Left forelimb (tissue), 1 donor: ENCODE measurements at regions not wholly inside any gene's neighbourhood (a gene's known extent, or its start where the extent isn't known, plus 50 kb on each side); places are given as distances from the start of the nearest gene placed in this dataset.
"Not testable (repeated sequence)": the region's sequence is repeated elsewhere in the genome, so short reads cannot be mapped to it uniquely, and the experiment has no call there.

Experiments
- DNase-seq: peaks from one replicate; pipeline ENCODE4 v3.0.0-alpha.2; 2018; ENCODE audit warnings: low spot score

DNA sequence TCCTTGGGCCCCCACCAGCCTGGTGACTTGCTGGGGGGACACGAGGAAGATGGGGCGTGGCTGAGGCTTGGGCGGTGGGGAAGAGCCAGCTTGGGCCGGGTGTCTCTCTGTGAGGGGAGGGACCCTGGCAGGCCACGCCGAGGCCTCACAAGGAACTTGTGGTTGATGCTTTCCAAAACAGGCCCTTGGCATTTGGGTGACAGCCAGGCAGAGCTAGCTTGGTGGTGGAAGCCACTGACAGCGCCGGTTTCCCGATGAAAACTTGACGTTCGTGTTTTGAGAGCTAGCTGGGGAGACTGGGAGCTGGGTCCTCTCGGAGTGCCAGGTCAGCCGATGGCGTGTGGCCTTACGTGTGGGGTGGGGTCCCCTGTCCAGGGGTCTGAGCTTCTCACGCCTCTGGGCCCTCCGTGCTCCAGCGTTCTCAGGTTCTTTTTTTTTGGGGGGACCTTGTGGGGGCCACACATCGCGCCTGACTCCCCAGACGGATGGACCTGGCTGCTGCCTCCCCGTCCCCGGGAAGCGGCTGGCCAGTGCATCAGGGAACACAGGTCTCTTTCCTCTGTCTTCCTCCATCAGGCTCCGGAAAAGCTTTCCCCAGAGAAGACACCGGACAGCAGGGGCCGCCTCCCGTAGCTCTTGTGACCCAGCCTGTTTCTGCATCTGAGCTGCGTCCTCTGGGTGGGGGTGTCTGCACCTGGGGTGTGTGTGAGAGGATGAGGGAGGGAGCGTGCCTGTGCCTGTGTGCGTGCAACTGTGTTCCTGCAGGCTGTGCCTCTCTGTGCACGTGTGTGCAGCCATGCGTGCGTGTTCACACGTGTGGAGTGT is 129.3 kb upstream of the LPCAT1 start:
- DNase-seq: peak; percentile 63

DNA sequence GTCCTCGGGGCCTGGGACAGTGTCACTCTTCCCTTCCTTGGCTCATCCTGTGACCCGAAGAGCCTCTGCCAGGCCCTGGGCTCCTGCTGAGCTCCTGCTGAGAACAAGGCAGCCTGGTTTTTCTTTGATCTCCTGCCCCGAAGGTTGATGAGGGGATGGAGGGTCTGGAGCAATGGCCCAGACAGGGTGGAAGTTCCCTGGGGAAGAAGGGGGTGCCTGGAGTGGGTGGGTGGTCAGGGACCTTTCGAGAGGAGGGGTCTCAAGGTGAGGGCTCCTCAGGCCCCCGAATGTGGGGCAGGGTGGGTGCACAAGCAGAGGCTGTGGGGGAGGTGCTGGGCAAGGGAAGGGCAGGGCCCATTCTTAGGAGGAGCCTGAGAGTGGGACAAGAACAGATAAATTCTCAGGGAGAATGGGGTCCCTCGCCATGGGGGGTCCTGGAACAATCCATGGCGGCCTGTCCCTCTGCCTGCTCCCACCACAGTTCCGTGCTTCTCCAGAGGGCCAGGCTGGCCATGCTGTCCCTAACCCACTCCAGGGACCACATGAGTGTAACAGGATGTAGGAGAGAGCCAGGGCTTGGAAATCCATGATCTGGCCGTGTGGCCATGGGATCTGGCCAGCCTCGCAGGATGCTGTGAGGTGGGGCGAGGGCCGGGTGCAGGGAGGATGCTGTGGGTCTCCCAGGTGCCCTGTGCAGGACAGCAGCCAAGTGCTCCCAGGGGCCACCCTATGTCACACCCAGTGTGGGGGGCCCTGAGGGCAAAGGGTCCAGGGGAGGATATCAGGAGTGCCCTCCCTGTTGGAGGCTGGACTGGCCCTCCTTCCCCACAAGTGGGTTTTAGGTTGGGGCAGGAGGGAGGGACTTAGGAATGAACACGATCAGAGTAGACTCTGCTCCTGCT is 128.5 kb upstream of the LPCAT1 start:
- DNase-seq: no peak

DNA sequence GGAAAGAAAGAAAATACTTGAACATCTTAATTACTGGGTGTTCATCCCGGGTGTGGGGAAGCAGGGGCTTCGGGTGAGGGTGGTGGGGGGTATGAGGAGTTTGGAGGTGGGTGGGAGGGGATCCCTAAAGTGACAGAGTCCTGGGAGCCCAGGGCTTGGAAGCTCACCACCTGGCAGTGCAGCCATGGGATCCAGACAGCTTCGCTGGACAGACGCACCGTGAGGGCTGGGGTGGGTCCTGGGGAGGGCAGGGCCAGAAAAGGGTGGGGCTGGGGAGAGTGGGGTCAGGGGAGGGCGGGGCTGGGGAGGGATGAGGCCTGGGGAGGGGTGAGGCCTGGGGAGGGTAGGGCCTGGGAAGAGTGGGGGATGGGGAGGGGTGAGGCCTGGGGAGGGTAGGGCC is 127.5 kb upstream of the LPCAT1 start:
- DNase-seq: no peak

DNA sequence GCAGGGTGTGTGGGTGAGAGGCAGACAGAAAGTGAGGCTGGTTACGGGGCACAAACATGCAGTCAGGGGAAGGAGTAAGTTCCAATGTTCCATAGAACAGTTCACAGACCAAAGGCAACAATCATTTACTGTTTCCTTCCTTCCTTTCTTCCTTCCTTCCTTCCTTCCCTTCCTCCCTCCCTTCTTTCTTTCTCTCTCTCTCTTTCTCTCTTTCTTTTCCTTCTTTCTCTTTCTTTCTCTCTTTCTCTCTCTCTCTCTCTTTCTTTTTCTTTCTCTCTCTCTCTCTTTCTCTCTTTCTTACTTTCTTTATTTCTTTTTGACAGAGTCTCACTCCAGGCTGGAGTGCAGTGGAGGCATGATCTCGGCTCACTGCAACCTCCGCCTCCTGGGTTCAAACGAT is 125.8 kb upstream of the LPCAT1 start:
- DNase-seq: no peak

DNA sequence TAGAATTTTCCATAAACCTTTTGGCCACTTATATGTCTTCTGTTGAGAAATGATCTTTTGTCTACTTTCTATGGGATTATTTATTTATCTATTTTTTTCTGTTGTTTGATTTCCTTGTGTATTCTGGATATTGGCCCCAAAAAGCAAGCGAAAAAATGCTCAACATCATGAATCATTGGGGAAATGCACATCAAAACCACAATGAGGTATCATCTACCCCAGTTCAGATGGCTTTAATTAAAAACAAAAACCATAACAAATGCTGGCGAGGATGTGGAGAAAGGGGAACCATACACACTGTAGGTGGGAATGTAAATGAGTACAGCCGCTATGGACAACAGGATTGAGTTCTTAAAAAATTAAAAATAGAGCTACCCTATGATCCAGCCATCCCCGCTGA is 125.0 kb upstream of the LPCAT1 start:
- no peak for DNase-seq

DNA sequence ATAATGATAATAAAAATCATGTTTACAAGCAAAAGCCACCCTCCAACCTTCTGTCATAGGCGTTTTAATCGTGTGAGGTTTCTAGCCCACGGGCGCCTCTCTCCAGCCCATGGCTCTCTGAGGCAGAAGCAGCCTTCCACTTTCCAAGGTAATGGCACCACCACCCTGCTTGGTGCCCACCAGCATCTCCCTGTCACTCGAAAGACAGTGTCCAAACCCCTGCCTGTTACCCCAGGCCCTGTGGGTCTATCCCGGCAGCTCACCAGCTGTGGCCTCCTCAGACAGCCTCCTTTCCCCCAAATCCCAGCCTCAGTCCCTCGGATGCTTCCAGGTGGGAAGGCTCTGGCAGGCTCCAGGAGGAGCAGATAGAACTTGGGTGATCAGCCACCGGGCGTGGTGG is 123.8 kb upstream of the LPCAT1 start:
- DNase-seq: no peak

DNA sequence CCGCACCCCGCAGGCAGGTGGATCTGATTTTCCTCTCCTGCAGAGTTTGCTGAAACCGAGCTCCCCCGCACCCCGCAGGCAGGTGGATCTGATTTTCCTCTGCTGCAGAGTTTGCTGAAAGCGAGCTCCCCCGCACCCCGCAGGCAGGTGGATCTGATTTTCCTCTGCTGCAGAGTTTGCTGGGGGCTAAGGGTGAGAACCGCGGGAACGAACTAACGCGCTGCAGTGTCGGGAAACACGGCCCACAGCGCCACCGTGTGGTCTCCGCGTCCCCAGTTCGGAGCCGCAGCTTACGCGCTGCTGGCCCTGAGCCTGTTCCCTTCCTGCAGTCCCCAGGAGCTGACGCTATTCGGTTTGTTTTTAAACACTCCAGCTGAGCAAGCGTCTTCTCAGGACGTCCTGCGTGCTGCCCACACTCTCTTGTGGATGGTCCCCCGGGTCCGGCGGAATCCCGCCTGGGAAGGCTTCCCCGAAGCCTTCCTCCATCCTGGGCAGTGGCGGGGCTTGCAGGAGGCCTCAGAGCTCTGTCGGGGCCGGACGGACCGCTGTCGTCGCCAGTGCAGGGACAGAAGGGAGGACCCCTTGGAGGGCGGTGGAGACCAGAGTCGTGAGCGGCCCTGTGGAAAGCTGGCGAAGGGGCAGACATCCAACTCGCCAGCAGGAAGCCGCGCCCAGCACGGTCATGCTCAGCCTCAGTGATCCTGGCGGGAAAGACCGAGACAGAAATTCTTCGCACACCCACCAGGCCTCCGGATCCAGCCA is 121.2 kb upstream of the LPCAT1 start:
- DNase-seq: peak; percentile 90

DNA sequence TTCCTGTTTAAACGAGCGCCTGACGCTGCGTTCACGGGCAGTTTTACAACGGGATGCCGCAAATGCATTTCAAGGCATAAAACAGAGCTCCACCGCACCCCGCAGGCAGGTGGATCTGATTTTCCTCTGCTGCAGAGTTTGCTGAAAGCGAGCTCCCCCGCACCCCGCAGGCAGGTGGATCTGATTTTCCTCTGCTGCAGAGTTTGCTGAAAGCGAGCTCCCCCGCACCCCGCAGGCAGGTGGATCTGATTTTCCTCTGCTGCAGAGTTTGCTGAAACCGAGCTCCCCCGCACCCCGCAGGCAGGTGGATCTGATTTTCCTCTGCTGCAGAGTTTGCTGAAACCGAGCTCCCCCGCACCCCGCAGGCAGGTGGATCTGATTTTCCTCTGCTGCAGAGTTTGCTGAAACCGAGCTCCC is 120.6 kb upstream of the LPCAT1 start:
- not testable (repeated sequence) for DNase-seq

DNA sequence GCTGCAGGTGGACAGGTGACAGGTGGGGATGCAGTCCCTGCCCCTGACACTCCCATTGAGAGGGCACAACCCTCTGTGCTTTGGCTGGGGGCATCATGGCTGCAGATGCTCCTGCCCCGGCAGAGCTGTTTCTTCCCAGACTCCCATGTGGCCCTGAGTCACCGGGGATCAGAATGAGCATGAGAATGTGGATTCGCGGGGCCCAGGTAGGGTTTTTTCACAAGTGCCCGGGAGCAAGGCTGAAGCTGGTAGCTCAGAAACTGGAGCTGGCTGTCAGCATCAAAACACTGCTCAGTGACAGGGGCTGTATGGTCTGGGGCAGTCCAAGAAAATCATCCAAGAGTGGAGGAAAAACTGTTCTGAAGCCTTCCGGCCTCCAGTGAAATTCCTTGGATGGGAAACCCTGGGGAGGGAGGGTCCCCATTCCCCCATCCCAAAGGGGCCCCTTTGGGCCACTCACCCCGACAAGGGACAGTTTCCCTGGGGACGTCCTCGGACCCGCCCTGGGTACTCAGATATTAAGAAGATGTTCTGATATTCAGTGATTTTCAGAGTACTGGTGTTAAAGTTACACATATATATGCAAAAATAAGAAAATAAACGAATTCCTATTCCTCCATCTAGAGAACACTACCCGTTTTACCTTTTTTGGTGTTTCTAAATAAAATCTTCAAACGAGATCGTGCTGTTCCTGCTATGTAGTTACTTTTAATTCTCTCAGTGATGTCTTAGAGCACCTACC is 120.1 kb upstream of the LPCAT1 start:
- DNase-seq: no peak

DNA sequence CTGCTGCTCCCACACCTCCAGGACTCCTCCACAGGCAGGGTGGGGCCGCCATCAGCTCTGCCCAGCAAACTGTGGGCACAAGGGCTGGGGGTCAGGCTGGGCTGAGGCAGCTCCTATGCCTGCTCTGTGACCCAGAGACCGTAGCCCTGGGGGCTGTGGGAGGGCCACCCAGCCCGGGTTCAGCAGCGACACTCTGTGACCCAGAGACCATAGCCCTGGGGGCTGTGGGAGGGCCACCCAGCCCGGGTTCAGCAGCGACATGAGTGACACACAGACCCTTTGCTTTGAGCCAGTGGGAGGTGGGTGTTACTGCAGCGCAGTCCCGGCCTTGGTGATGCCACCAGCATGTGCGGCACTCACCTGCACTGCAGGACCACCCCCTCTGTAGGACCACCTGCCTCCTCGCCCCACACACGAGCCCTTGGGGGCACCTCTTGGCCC is 118.9 kb upstream of the LPCAT1 start:
- no peak for DNase-seq

DNA sequence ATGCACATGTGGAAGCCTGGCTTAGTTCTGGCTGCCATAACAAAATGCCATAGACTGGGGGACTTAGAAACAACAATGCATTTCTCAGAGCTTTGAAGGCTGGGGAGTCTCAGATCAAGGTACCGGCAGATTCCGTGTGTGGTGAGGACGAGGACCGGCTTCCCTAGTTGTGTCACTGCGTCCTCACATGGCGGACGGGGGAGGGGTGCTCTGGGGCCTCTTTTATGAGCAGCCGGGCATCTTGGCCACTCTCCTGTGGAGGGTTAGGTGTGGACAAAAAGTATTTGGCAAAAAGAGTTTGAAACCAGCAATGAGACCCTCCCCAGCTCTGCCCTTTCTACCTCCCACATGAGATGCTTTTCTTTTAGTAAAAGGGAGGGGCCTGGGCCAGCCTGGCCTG is 118.5 kb upstream of the LPCAT1 start:
- no peak for DNase-seq

DNA sequence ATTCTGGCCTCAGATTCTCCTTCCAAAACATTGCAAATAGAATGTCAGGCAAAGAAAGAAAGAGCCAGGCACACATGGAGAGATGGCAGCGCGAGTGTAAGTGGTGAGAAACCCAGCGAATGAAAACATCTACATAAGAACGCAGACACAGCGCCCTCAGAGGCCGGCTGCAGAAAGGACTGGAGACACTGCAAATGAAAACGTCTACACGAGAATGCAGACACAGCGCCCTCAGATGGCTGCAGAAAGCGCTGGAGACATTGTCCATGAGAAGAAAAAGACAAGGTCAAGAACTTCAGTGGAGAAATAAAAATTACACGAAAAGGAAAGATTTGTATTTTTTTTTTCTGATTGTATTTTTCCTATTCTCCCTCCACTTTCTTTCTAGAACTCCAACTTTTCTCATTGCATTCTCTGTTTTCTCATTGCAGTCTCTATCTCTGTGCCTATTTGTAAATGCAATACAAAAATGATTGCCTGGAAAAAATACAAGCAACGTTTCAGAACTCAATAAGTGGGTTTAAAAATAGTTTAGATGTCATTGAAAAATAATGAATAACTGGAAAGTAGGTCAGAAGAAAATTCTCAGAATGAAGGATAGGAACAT is 117.9 kb upstream of the LPCAT1 start:
- no peak for DNase-seq

DNA sequence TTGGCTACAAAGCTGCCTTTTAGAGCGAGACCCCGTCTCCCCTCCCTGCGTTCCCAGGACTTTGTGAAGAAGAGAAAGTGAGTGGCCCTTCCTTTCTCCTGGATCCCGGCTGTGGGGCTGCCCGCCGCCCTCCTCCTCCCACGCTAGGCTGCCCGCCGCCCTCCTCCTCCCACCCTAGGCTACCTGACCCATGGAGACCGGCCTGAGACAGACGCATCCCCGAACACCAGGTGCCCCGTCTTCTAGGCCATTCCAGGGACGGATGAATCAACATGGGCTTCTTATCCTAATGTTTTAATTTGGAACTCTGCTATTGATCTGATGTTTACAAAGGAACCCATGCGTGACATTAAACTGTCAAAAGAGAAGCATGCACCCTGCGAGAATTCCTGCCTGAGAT is 117.3 kb upstream of the LPCAT1 start:
- peak; percentile 41 for DNase-seq

DNA sequence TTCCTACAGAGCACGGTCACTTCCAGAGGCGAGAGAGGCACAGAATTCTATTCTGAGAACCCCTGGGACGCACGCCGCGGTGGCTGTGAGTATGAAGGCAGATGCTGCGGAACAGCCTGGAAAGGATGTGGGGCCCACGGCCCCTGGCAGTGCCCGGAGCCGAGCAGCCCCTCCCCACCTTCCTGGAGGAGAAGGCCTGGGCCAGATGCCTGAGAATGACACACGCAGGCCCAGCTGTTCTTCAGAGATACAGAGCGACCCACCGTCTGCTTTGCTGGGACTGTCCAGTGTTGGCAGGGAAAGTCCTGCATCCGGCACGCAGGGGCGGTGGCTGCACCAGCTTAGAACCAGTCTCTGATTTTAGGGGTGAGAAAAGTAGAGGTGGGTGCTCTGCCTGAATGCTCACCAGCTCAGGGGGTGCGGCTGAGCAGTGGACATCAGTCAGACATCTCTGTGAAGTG is 116.7 kb upstream of the LPCAT1 start:
- peak; percentile 65 for DNase-seq

DNA sequence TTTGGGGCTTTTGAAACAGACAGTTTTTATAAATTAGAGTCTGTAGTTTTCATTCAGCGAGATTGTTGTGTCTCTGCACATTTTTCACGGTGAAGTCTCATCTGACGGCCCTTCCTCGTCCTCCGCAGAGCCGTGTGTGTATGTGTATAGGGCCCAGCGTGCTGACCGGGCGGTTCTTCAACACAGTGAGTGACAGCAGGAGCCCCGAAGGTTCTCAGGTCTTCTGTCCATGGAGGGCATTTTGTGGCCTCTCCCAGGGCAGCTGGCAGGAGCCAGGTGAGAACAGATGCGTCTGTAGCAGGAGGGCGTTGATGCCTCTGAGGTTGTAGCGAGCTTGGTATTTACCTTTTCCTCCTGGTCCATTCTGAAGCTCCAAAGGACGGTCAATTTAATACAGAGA is 116.0 kb upstream of the LPCAT1 start:
- no peak for DNase-seq

DNA sequence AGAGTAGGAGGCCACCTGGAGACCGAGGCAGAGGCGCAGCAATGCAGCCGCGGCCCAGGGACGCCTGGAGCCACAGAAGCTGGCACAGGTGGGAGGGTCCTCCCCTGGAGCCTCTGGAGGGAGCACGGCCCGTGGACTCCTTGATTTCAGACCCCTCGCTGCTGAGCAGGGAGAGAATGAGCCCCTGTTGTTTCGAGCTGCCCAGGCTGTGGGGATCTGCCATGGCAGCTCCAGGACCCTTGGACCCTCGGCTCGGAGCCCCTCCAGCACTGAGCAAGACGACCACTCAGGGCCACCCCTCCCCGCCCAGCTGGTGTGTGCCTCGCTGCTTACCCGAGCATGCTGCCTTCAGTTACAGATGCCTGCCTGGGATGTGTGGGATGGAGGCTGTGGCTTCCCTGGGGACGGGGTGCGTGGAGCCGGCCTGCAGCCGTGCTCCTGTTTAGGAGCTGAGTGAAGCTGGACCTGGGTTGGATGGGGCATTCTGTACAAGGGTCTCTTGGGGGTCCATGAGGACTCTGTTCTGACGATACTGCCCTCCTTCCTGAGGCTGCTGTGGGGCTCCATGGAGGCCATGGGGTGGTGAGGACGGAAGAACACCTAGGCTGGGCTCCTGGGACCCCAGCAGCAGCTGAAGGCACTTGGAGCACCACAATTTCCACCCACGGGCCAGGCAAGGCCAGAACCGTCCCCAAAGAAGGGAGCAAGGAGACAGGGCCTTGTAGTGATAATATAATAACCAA is 115.1 kb upstream of the LPCAT1 start:
- DNase-seq: peak; percentile 34

DNA sequence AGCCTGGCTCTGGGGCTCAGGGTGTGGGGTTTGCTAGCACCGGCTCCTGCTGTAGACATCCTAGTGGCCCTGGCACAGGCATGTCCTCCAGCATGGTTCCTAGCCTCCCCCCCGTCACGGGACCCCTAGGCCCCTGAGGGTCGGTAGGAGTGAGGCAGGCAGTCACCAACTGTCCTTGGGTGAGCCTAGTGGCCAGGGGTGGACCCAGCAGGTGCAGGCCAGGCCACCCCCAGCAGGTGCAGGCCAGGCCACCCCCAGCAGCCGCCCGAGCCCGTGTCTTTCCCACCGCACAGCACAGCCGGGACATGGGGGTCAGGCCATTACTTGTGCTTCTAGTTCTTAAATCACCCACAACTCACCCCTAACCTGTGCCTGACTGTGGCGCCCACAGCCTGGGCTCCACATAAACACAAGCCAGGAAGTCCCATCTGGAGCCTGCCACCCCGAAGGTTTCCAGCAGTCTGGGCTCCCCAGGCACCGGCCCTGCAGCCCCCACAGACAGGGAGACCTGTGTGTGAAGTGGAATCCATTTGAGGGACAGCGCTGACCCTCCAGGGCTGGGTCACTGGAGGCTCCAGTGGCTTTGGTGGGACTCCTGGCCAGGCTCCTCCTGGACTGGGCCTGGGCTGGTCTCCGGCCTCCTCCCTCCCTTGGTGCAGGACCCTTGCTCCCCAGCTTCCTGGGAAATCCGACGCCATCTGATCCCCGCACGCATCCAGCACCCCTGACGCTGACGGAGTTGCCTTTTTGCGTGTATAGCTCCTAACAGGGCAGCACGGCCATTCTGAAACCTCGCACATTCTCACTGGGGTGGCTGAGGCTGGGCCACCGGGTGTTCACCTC is 114.1 kb upstream of the LPCAT1 start:
- no peak for DNase-seq

DNA sequence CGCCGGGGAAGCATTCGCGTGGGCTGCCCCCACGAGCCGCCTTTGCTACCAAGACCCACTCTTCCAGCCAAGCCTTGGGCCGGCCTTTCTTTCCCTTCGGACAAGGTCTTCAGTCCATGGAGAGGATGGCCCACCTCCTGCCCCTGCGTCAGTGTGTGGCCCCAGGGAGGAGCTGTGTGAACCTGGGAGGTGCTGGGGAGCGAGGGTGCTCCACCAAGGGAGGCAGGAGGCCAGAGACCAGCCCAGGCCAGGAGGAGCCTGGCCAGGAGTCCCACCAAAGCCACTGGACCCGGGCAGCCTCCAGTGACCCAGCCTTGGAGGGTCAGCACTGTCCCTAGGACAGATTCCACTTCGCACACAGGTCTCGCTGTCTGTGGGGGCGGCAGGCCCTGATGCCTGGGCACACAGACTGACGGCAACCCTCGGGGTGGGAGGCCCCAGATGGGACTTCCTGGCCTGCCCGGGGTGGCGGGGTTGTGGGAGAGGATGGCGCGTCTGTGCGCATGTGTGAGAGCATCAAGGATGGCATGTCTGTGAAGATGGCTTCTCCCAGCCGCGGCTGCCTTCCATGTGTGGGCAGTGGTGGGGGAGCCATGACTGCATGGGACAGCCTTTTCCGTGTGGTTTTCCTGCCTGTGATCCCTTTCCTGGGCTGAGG is 113.3 kb upstream of the LPCAT1 start:
- no peak for DNase-seq

DNA sequence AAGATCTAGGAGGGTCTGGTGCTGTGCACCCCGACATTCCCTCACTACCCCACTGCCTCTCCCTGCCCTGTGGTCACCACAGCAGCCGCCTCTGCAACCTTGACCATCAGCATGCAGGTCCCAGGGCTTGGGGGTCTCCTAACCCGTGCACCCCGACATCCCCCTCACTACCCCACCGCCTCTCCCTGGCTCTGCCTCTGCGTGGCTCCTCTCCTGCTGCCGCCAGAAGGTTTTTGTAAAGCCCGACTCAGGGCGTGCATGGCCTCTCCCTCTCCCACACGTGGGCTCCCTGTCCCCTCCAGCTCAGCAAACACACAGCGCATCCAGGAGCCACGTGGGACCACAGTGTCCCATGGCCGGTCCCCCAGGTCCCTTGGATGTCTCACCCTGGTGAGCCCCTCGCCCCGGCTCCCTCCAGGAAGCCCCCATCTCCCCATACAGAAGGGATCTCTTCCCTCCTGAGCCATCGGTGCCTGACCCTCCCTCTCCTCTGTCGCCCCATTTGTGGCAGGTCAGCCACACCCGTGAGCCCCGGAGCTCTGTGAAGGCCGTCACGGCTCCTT is 112.5 kb upstream of the LPCAT1 start:
- DNase-seq: not testable (repeated sequence)
